CD4-positive, alpha-beta T cell treated with Interleukin-12 subunit alpha and Interleukin-12 subunit beta, for 1 hour (primary cell): ENCODE measurements at regions not wholly inside any gene's neighbourhood (a gene's known extent, or its start where the extent isn't known, plus 50 kb on each side); places are given as distances from the start of the nearest gene placed in this dataset.

ENCODE experiments used
- DNase-seq: peaks from one replicate; pipeline ENCODE4 v3.0.0-alpha.2; 2020

GRCh38 chr9:115913696-115914095 lies 239.9 kb upstream of the PAPPA start:
- DNase-seq, result no peak

- DNase-seq, result no peak
Measured at GRCh38 chr9:115914291-115914690, 239.3 kb upstream of the PAPPA start.

GRCh38 chr9:115921301-115921700 lies 232.3 kb upstream of the PAPPA start:
- no peak for DNase-seq

GRCh38 chr9:115922444-115922843 lies 231.1 kb upstream of the PAPPA start:
- no peak for DNase-seq

GRCh38 chr9:115923410-115923809 lies 230.2 kb upstream of the PAPPA start:
- DNase-seq, result no peak

GRCh38 chr9:115923903-115924668 lies 229.5 kb upstream of the PAPPA start:
- DNase-seq, result no peak

GRCh38 chr9:115924669-115924987 lies 229.0 kb upstream of the PAPPA start:
- no peak for DNase-seq

GRCh38 chr9:115925424-115925823 lies 228.2 kb upstream of the PAPPA start:
- DNase-seq, result no peak

GRCh38 chr9:115930472-115930871 lies 223.1 kb upstream of the PAPPA start:
- DNase-seq, result no peak

- DNase-seq, result no peak
Measured at GRCh38 chr9:115938479-115938878, 215.1 kb upstream of the PAPPA start.

GRCh38 chr9:115939065-115939765 lies 214.4 kb upstream of the PAPPA start:
- DNase-seq, result no peak

- no peak for DNase-seq
Measured at GRCh38 chr9:115941561-115942315, 211.9 kb upstream of the PAPPA start.

GRCh38 chr9:115943431-115944165 lies 210.0 kb upstream of the PAPPA start:
- no peak for DNase-seq

GRCh38 chr9:115944166-115944948 lies 209.2 kb upstream of the PAPPA start:
- no peak for DNase-seq

GRCh38 chr9:115945009-115945431 lies 208.6 kb upstream of the PAPPA start:
- DNase-seq, result no peak

GRCh38 chr9:115946530-115946929 lies 207.1 kb upstream of the PAPPA start:
- no peak for DNase-seq

GRCh38 chr9:115951977-115952376 lies 201.6 kb upstream of the PAPPA start:
- DNase-seq, result no peak

GRCh38 chr9:115952430-115953292 lies 200.9 kb upstream of the PAPPA start:
- no peak for DNase-seq

GRCh38 chr9:115956371-115956770 lies 197.2 kb upstream of the PAPPA start:
- no peak for DNase-seq

- DNase-seq, result no peak
Measured at GRCh38 chr9:115957585-115957984, 196.0 kb upstream of the PAPPA start.

GRCh38 chr9:115964710-115965347 lies 188.8 kb upstream of the PAPPA start:
- DNase-seq, result no peak
